GM19328 (cell line): ENCODE measurements at regions not wholly inside any gene's neighbourhood (a gene's known extent, or its start where the extent isn't known, plus 50 kb on each side); places are given as distances from the start of the nearest gene placed in this dataset.
"Not testable (repeated sequence)": the region's sequence is repeated elsewhere in the genome, so short reads cannot be mapped to it uniquely, and the experiment has no call there.

Source experiments
- ATAC-seq: cut with Tn5 transposase; IDR thresholded peaks from one replicate; pipeline ENCODE4 v1.9.1; 2021; ENCODE audit warnings: mild to moderate bottlenecking, moderate library complexity; ENCODE audit not compliant: unreplicated experiment

DNA sequence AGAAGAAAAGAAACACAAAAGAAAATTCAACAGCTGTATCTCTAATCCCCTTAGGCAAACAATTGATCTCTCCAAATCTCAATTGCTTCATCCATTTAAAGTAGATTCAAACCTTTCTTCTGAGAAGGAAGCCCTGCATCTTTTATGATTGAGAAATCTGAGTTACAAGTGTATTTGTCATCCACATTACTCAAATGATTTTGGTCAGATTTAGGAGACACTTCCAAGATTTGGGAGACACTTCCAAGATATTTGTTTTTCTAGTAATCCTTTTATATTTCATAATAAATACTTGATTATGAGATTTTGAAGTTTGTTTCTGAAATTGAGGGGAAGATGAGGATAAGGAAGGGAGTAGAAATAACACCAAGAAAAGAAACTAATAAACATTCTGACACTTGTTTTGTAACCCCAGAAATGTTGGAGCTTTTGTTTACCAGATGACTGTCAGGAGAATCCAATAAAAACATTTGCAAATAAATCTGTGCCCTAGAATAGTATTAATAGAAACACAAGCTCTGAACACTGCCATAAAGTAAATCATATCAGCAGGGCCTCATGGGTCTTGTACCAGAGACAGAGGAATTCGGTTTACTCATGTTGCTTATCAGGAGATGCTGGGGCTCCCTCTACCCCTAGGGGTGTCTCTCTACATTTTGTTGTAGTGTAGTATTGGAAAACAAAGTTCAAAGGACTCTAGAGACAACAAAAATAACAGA lies 314.3 kb upstream of the NT5E start:
- no peak for ATAC-seq

DNA sequence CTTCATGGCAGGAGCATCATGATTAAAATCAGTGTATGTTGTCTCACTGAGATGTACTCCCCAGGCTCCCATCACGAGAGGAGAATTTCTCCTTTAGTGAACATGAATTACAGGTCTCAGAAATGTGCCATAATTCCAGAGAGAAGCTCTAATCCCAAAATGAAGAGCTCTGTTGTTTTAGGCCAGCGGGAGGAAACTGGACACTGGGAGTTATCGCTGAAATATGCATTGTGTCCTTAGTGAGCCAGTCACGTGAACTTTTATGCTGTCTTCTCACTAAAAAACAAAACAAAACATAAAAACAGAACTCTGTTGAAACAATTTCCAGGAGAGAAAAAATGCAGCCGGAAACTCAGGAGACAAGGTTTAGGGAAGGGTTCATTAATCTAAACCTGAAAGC lies 315.7 kb upstream of the NT5E start:
- no peak for ATAC-seq

DNA sequence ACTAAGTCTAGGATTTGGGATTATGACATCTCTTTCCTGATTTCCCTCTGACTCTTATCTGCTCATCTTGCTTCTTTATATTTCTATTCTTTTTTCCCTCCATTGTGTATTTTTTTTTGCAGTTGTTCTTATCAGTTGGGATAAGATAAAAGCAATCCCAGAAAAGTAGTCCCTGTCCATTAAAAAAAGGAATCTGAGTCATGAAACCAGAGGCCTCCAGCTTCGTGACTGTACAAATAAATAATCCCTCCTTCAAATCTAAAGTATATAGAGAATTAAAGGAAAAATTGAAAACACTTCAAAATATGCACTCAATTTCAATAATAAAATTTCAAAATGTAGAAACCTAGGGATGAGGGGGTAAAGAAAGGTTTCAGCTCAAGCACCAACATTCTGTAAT lies 317.8 kb upstream of the NT5E start:
- ATAC-seq: no peak

DNA sequence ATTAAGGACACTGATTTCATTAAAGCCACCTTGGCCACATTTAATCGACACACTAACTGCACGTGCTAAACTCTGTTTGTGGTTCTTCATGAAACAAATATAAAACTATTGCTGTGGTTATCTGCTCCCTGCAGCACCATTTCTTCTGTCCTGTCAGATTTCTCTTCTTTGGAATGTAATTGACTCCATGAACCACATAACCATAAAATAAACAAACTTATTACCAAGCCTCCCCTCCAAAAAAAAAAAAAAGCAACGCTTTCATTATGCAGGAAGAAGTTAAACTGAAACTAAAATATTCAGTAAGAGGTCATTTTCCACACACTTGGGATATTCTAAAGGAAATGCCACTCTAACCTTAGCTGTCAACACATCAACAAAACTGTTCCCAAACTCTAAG lies 319.1 kb upstream of the NT5E start:
- no peak for ATAC-seq

DNA sequence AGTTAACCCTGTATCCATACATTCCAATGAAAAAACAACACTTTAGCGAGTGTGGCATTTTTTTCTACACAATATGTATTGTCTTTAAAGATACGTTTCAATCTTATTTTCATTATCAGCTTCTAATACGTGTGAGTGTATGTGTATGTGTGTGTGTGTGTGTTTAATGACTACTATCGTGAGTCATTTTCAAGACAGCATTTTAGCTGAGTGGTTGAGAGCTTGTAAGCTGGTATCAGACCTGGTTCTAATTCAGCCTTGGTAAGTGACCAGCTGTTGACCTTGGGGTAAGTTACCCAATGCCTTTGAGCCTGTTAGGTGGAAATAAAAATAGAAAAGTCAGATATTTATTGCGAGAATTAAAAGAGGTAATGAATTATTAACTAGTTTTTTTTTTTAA lies 320.0 kb upstream of the NT5E start:
- ATAC-seq: no peak

DNA sequence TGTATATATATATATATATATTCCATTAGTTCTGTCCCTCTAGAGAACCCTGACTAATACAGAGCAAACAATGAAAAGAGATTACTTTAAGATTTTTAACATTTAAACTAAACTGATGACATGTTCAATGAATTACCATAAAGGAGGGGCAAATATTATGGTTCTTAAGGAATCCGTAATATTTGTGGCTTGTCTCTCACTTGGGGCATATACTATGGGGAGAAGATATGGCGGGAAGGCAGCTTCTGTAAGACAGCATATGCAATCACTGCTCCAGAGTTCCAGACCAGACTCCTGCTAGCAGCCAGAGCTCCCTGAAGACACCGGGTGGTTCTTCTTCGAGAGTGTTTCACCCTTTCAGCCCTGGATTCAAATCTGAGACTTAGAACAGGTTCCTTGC lies 321.1 kb upstream of the NT5E start:
- ATAC-seq: no peak

DNA sequence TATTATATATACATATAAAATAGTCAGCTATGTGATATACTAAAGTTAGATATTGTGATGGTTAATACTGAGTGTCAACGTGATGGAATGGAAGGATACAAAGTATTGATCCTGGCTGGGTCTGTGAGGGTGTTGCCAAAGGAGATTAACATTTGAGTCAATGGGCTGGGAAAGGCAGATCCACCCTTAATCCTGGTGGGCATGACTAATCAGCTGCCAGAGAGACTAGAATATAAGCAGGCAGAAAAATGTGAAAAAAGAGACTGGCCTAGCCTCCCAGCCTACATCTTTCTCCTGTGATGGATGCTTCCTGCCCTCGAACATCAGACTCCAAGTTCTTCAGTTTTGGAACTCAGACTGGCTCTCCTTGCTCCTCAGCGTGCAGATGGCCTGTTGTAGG lies 321.6 kb upstream of the NT5E start:
- ATAC-seq: not testable (repeated sequence)

DNA sequence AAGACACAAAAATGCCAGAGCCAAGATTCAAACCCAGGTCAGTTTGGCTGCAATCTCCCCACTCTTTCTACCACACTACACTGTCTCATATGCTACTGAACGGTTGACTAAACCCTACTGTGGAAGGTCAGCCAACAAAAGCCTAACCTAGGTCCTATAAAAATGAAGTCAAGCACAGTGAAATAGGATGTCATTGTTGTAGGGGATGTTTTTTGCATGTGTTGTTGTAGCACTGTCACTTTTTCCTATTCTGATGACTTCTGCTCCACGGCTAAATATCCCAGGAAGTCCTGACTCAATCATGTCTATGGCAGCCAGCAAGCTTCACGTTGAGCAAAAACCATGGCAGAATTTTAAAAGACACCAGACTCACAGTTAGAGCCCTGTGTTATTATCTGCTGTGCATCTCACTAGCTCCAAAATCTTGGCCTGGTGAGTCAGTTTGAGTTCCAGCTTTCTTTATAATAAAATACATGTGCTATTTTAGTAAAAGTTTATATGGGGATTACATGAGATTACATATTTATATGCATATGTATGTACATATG lies 322.1 kb upstream of the NT5E start:
- ATAC-seq: no peak

DNA sequence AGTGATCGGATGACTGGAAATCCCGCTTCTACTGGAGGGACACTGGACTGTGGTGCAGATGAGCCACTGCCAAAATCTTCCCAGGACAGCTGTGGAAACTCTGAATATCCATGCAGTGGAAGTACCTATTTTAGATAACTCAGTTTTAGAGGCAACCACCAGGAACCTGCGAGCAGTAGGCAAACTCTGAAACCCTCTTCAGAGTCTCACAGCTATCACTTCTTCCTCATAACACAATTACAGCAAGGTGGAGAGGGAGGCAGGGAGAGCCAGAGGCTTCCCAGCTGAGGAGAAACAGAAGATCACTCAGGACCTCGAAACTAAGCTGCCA lies 322.8 kb upstream of the NT5E start:
- no peak for ATAC-seq

DNA sequence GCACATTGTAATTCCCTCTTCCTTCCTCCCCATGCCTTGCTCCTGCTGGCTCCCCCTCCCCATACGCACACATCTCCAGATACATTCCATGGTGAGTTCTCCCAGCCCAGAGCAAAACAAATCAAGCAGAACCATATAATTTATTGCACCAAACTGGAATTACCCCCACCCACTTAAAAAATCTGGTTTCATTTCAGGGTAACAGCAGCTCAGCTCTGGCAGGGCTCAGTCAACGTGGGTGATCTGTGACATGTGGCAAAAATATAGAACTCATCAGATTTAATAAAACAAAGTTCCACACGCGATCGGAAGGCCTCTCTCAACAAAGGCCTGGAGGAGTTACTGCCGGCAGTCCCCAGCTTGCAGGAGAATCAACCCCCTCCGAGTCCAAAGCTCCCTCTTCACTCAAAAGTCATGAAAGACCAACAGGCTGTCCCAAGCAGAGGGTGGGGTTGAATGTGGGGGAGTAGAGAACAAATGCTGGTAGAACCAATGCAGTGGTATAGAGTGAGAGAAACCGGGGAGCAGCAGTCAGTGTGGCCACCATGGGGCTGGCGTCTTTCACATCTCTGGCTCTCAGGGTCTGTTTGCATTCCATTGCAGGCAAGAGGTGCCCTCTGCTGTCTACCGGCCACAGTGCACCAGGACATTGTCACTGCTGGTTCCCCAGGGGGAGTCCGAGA lies 323.3 kb upstream of the NT5E start:
- ATAC-seq: peak; percentile 58

DNA sequence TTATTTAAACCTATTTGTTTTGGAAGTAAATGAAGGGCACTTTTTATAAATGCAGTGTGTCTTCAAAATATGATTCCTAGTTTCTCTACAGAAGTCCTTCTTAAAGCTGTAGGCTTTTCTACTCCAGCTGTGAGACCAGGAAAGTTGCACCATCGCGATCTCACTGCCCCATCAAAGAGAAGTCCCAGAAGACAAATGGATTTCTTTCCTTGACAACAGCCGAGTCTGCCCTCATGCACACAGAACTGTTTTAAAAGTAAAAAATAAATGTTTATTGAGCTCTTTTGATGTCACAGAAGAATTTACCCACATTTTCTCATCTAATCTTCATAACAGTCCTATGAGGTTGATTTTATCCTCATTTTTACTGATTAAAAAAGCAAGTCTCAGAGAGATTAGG lies 324.4 kb upstream of the NT5E start:
- no peak for ATAC-seq

DNA sequence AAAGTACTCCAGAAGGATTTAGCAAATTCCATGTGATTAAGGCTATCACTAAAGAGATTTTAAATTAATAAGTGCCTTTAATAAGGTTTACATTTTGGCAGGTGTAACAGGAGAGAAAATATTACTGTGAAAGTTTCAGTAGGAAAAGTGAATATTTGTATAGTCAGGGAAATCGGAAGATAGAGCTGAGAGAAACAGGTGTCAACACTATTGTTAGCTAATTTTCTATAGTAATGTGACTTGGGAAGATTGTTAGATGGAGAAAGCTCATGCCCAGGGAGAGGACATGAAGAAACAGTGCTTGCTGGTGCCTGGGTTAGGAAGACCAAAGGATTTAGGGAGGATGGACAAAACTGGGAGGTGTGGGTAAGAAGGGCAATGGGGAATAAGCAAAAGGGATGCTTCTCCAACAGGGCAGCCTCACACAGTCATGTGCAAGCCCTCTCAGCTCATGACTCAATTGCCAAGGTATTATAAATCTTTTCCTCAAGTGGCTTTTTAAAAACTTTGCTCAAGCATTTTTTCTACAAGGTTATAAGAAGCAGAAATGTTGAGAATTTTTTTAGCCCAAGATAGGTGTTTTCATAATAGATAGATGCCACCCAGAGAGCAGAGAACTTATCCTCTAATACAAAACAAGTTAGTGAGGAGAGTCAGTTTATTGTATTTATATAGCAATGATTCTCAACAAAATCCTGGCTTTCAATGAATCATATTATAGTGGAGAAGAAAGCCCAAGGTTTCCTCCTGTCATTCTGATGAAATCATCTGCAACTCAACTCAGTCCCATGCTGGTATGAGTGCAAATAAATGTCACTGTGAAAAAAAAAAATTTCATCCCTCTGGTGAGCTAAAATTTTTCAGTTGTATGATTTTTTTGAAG lies 325.2 kb upstream of the NT5E start:
- no peak for ATAC-seq

DNA sequence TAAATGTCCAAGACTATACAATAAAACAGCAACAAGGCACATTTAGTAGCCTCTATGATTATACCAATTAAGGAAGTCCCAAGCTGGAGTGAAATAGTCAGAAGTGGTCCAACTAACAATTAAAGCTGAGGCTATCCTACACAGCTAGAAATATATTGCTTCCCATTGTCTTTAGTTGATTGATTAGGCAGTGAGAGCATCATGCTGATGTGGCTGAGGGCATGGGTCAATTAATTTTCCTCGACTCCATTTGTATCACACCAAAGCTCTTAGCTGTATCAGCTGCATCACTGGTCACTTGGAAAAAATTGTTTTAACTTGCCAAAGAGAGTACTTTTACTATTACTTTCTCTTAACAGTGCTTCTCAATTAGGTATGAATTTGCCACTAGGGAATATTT lies 328.7 kb upstream of the NT5E start:
- ATAC-seq: no peak

DNA sequence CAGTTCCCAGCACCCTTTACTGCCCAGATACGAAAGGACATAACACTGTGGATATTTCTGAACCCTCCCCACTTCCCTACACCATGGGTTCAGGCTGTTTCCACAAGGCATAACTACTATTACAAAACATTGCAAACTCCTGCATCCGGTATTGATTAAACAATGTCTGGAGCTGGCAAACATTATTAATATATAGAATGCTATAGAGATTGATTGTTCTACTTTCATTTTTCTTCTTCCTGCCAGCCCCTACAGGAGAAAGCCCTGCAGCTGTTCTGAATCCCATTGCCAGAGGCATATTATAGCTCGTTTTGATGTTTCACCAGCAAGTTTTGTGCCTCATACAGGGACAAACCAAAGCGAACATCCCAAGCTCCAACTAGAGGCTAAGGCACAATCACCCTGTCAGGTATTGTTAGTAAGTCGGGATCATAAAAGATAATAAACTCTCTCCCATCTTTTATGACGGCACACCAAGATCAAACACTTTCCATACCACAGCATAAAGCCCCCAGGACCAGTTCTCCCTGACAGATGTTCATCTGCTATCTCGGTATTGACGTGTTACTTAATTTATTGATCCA lies 331.1 kb upstream of the NT5E start:
- ATAC-seq: no peak

DNA sequence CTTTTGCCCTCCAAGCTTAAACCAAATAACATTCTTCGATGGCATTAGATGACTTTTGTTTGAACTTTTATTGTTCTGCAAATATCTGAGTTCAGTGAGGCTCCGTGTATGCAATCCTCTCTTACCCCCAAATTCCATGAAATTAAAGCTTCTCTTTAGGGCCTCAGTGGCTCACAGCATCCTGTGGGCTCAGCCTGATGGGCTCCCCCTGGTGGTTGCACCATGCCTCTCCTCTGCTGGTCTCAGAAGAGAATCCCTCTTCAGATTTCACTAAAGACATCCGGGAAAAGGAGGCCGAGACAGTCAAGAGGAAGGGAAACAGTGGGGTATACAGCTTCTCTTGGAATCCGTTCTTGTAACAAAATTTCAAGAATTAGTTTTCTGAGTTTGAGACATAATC lies 331.6 kb upstream of the NT5E start:
- no peak for ATAC-seq

DNA sequence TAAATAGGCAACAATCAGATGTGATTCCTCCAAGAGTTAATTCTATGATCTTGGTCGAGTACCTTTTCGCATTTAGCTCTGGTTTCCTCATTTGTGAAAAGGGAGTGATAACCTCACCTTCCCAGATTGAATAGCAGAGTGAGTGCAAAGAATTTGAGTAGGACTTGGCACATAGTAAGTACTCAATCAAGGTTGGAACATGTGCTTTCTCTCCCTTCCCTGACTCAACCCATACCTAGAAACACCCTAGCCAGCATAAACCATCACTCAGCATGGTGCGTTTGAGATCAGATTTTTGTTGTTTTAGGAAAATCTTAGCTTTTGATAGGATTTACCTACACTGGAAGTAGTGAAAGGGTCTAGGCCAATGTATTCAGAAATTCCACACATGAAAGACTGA lies 333.4 kb upstream of the NT5E start:
- no peak for ATAC-seq

DNA sequence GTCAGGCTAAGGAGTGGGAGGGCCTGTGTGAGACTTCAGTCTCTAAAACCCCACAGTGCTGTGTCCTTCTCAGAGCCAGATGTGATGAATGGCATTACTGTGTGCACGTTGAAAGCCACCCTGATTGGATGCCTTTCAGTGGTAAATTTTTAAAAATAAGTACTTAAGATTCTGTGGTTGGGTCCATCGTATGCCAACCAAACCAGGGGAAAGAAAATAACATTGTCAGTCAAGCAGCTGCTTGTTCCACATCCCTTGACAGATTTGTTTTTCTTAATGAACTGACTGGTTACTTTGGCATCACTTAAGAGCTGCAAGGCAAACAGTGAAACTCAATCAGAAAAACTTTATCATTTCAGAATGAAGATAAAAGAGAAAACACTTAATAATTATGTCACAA lies 334.0 kb upstream of the NT5E start:
- ATAC-seq: no peak

DNA sequence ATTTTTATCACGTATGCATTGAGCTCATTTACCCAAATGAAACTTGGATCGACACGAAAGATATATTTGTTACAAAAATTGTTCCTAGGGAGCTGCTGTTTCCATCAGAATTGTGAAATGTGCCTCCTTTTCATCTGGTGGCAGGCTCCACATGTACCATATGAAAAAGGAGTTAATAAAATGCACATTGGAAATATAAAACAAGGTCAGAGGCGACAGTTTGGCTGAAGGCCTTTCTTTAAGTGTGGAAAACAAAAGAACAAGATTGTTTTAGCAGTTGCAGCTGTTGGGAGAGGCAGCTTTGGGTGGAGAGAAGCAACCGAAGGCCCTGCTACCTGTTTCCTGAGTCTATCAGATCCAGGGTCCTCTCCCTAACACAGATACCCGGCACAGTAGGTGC lies 334.5 kb upstream of the NT5E start:
- no peak for ATAC-seq

DNA sequence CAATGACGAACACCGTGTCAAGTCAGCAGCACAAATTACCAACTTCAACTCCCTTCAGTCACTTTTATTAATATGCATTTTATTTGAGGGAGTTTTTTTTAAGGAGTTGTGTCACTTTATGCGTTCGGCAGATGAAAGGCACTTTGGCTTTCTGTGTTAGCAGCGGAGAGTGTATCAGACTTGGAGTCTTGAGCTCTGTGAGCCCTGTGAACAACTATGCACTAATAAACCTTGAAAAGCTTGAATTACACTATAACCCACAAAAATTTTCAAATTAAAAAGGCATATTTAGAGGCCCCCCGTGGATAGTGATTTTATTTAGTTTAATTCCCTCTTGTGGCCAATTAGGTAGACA lies 335.3 kb upstream of the NT5E start:
- no peak for ATAC-seq

DNA sequence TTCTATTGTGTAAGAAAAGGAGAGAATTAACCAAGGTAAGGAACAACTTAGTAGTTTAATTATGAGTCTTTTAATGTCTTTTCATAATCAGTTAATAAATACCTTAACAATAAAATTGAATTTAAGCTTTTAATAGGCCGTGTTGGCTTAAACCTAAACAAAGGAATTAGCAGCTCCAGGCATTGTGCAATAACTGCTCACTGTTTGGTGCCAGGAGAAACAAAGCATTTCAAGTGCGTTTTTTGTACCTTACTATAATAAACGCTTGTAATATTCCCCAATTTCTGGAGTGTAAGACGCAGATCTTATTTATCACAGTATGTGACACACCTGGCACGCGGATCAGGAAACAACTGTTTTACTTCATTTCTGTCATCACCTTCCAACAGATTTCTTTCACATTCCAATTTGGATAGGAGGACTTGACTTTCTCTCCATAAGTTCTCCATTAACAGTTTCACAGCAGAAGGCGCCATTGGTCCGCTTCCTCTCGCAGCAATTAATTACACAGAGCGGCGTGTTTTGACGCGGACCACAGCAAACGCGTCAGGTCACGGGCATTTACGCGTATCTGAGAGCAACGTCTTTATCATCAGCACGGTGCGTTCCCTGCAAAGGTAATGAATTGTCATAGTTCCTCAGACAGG lies 335.8 kb upstream of the NT5E start:
- ATAC-seq: no peak

DNA sequence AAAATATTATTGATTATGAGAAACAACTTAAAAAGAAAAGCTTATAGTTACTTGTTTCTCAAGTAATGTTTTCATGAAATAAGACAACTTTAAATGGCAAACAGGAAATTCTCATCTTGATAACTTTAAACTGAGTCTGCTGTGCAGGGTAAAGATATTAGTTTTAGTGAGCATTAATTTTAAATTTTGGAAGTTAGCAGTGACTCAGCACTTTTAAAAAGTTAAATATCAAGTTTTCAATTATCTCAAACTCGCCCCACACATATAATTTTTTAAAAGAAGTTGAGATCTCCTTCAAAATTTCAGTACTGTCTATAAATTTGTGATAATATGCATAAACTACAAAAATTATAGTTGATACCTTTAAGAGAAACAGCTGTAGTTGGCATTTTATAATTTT lies 337.3 kb upstream of the NT5E start:
- ATAC-seq: no peak
